ENCODE measurements at regions not wholly inside any gene's neighbourhood (a gene's known extent, or its start where the extent isn't known, plus 50 kb on each side); places are given as distances from the start of the nearest gene placed in this dataset.

- WGBS (ENCODE audit: insufficient coverage): 80% methylated on average over 3 of the region's 3 CpGs
- no peaks in the 10 kb centered on the region for H3K79me2 ChIP-seq (ENCODE audit: insufficient read depth, low read length)
- Mint-ChIP-seq H3K9me3 (peaks cover 6 to 15% (median 9%) of the 10 kb centered on the region in 7 donors), H3K27ac (no peak overlapping the region), H3K36me3 (no peaks in the 10 kb centered on the region), H3K4me1 (no peaks in the 10 kb centered on the region), H3K27me3 (ENCODE audit: low read depth in 3 of 3) (peaks cover 0 to 7% (median 3%) of the 10 kb centered on the region in 3 donors), H3K4me3 (peak overlapping the region in 1 of 2 donors; percentile 21)
- DNase-seq: no peak
- no peak overlapping the region for H3K4me2 ChIP-seq (replicated peaks; ENCODE audit: extremely low read depth, low read length, poor library complexity, severe bottlenecking)
- no peaks in the 10 kb centered on the region for H3K4me1 ChIP-seq (ENCODE audit: control insufficient read depth in 1 of 2, insufficient read depth in 2 of 2, low read length in 2 of 2)
- H3K27me3 ChIP-seq (ENCODE audit: control insufficient read depth in 2 of 2, insufficient read depth in 2 of 2, low read length in 2 of 2): no peaks in the 10 kb centered on the region
- intact Hi-C loops (cut with micrococcal nuclease): no loop called here
- H4K20me1 ChIP-seq (ENCODE audit: insufficient read depth, low read length): no peaks in the 10 kb centered on the region
- no peak overlapping the region for H2AFZ ChIP-seq (ENCODE audit: insufficient read depth, low read depth, low read length, poor library complexity, severe bottlenecking)
- H3K36me3 ChIP-seq (replicated peaks in 1 of 2; ENCODE audit: control insufficient read depth in 1 of 2, insufficient read depth in 2 of 2, low read length in 2 of 2): no peaks in the 10 kb centered on the region
- H3K9me3 ChIP-seq (replicated peaks in 1 of 2; ENCODE audit: control insufficient read depth in 1 of 2, insufficient read depth in 1 of 2, low read length in 2 of 2): peaks cover 0 to 12% of the 10 kb centered on the region in 2 donors
- H3K27ac ChIP-seq (ENCODE audit: low read depth in 1 of 2, low read length in 2 of 2): no peak overlapping the region
- no peak overlapping the region for H3K9ac ChIP-seq (ENCODE audit: insufficient read depth, low read length, poor library complexity, severe bottlenecking)
- no peak for TF ChIP-seq CTCF (IDR thresholded peaks at IDR 0.05)
- no peak overlapping the region for H3K4me3 ChIP-seq (replicated peaks in 1 of 3; ENCODE audit: low read depth in 2 of 3, low read length in 3 of 3)
Observed at GRCh38 chr10:113463777-113464176, 89.1 kb upstream of the HABP2 start.

GRCh38 chr10:113469796-113470195, 83.1 kb upstream of the HABP2 start:
- Histone ChIP-seq H3K4me3 (replicated peaks in 1 of 3; ENCODE audit: low read depth in 2 of 3, low read length in 3 of 3) (no peak overlapping the region), H3K27ac (ENCODE audit: low read depth in 1 of 2, low read length in 2 of 2) (no peak overlapping the region), H3K4me1 (ENCODE audit: control insufficient read depth in 1 of 2, insufficient read depth in 2 of 2, low read length in 2 of 2) (no peaks in the 10 kb centered on the region), H3K79me2 (ENCODE audit: insufficient read depth, low read length) (no peaks in the 10 kb centered on the region), H3K9ac (ENCODE audit: insufficient read depth, low read length, poor library complexity, severe bottlenecking) (no peak overlapping the region), H3K27me3 (ENCODE audit: control insufficient read depth in 2 of 2, insufficient read depth in 2 of 2, low read length in 2 of 2) (no peaks in the 10 kb centered on the region), H3K36me3 (replicated peaks in 1 of 2; ENCODE audit: control insufficient read depth in 1 of 2, insufficient read depth in 2 of 2, low read length in 2 of 2) (no peaks in the 10 kb centered on the region), H3K9me3 (replicated peaks in 1 of 2; ENCODE audit: control insufficient read depth in 1 of 2, insufficient read depth in 1 of 2, low read length in 2 of 2) (no peaks in the 10 kb centered on the region), H3K4me2 (replicated peaks; ENCODE audit: extremely low read depth, low read length, poor library complexity, severe bottlenecking) (no peak overlapping the region), H2AFZ (ENCODE audit: insufficient read depth, low read depth, low read length, poor library complexity, severe bottlenecking) (no peak overlapping the region), H4K20me1 (ENCODE audit: insufficient read depth, low read length) (no peaks in the 10 kb centered on the region)
- no peak overlapping the region for H3K27ac Mint-ChIP-seq
- H3K36me3 Mint-ChIP-seq: no peaks in the 10 kb centered on the region
- intact Hi-C loops (cut with micrococcal nuclease): no loop called here
- no peak for TF ChIP-seq CTCF (IDR thresholded peaks at IDR 0.05)
- H3K4me3 Mint-ChIP-seq: no peak overlapping the region
- peaks cover 2 to 8% (median 3%) of the 10 kb centered on the region in 3 donors for H3K27me3 Mint-ChIP-seq (ENCODE audit: low read depth in 3 of 3)
- H3K4me1 Mint-ChIP-seq: no peaks in the 10 kb centered on the region
- WGBS (ENCODE audit: insufficient coverage): no CpG with 5 or more reads among the region's 3 CpGs
- H3K9me3 Mint-ChIP-seq: peaks cover 0 to 5% (median 0%) of the 10 kb centered on the region in 7 donors
- no peak for DNase-seq

Data from CD14-positive monocyte (primary cell).